Head of caudate nucleus (tissue), 42 donors: ENCODE measurements at regions not wholly inside any gene's neighbourhood (a gene's known extent, or its start where the extent isn't known, plus 50 kb on each side); places are given as distances from the start of the nearest gene placed in this dataset.

ENCODE experiments used
- DNase-seq, 42 donors: peaks; one replicate each; pipeline versions ENCODE4 v3.0.0 to v3.0.0-alpha.2; 2020 to 2021; ENCODE audit warnings: mixed read lengths in 7 of 42
- intact Hi-C: fragments of 100-400 bp; cut with DNase I; formaldehyde crosslinking; loops from one replicate; pipeline ENCODE4 v1.15.0; 2022

DNA sequence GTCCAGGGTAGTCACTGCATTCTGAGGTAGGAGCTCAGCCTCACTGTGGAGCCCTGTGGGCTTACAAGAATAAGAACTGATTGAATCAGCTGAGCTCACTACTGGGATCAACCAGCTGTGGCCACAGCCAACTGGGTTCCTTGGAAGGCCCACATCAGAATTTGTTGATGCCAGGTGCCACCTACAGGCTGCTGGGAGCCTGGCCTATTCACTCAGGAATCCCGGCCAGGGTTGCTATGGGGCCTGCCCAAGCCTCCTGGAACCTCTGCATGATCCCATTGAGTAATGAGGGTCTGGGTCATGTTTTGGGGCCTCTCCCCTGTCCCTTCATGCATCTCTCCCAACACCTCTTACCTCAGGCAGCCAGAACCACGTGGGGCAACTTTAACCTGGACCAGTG is 53.9 kb upstream of the KIAA1210 start:
- DNase-seq, result peak in 1 of 42 donors; percentile 9
- intact Hi-C loops, result no loop called here

GRCh38 chrX:119186194-119186593 is 49.9 kb upstream of the PGRMC1 start:
- no peak for DNase-seq
- intact Hi-C loops, result no loop called here
